Naive thymus-derived CD8-positive, alpha-beta T cell (primary cell): ENCODE measurements at regions not wholly inside any gene's neighbourhood (a gene's known extent, or its start where the extent isn't known, plus 50 kb on each side); places are given as distances from the start of the nearest gene placed in this dataset.

Source experiments
- ATAC-seq, 2 donors: fragments of 150-1000 bp; cut with Tn5 transposase in 1 of 2; sonication (Bioruptor Pico), chemical (Tn5 transposase) in 1 of 2; 1 replicate in 1 of 2; 2 replicates in 1 of 2; pipeline ENCODE4 v1.10.0; 2021; ENCODE audit warnings: mild to moderate bottlenecking in 2 of 2, moderate library complexity in 2 of 2
- POLR2A ChIA-PET: fragments of 350-600 bp; sonication (Branson Sonifier 250); formaldehyde crosslinking; loops from one replicate; lab custom pipeline; 2021; ENCODE audit warnings: antibody characterized with exemption; lab: Charles Lee
- DNase-seq, 10 donors: peaks; one replicate each; pipeline versions ENCODE4 v3.0.0 to v3.0.0-alpha.2; 2020 to 2022
- H3K27ac Mint-ChIP-seq, 10 donors: one replicate each; pipeline ENCODE4 v1.8.0; 2020 to 2022; ENCODE audit warnings: mild to moderate bottlenecking in 10 of 10, mixed read lengths in 10 of 10, moderate library complexity in 4 of 10, inconsistent platforms in 1 of 10
- H3K27me3 Mint-ChIP-seq, 5 donors: one replicate each; pipeline ENCODE4 v1.8.0; 2021 to 2022; ENCODE audit warnings: mixed read lengths in 5 of 5
- H3K36me3 Mint-ChIP-seq, 3 donors: one replicate each; pipeline ENCODE4 v1.8.0; 2020 to 2022; ENCODE audit warnings: mixed read lengths in 3 of 3, mild to moderate bottlenecking in 2 of 3, inconsistent platforms in 1 of 3
- H3K4me1 Mint-ChIP-seq, 4 donors: one replicate each; pipeline ENCODE4 v1.8.0; 2021 to 2022; ENCODE audit warnings: mixed read lengths in 4 of 4
- H3K4me3 Mint-ChIP-seq, 10 donors: one replicate each; pipeline ENCODE4 v1.8.0; 2020 to 2022; ENCODE audit warnings: mild to moderate bottlenecking in 10 of 10, mixed read lengths in 10 of 10, moderate library complexity in 6 of 10, inconsistent platforms in 1 of 10
- H3K9me3 Mint-ChIP-seq, 9 donors: one replicate each; pipeline ENCODE4 v1.8.0; 2020 to 2022; ENCODE audit warnings: mixed read lengths in 9 of 9, mild to moderate bottlenecking in 3 of 9, inconsistent platforms in 1 of 9, moderate library complexity in 1 of 9

- Mint-ChIP-seq H3K36me3 (no peaks in the 10 kb centered on the region), H3K4me3 (no peak overlapping the region), H3K4me1 (no peaks in the 10 kb centered on the region), H3K27me3 (peaks cover 3 to 30% (median 10%) of the 10 kb centered on the region in 5 donors), H3K9me3 (peaks cover 0 to 2% (median 0%) of the 10 kb centered on the region in 9 donors), H3K27ac (no peak overlapping the region)
- ATAC-seq (no peak), DNase-seq (no peak)
- POLR2A ChIA-PET = no interaction called here
These were observed 96.9 kb upstream of the POU3F3 start for GRCh38 chr2:104757056-104757455.

- ATAC-seq (no peak), DNase-seq (no peak)
- H3K4me3 Mint-ChIP-seq = no peak overlapping the region
- no peaks in the 10 kb centered on the region for H3K4me1 Mint-ChIP-seq
- H3K9me3 Mint-ChIP-seq = peaks cover 0 to 2% (median 0%) of the 10 kb centered on the region in 9 donors
- POLR2A ChIA-PET = no interaction called here
- H3K27ac Mint-ChIP-seq = no peak overlapping the region
- H3K36me3 Mint-ChIP-seq = no peaks in the 10 kb centered on the region
- H3K27me3 Mint-ChIP-seq = peaks cover 3 to 33% (median 11%) of the 10 kb centered on the region in 5 donors
These were observed 95.7 kb upstream of the POU3F3 start for GRCh38 chr2:104758199-104758620.

GRCh38 chr2:104762031-104762430 is 91.9 kb upstream of the POU3F3 start:
- ATAC-seq (no peak), DNase-seq (no peak)
- Mint-ChIP-seq H3K4me1 (no peaks in the 10 kb centered on the region), H3K27me3 (peaks cover 3 to 38% (median 15%) of the 10 kb centered on the region in 5 donors), H3K27ac (no peak overlapping the region), H3K36me3 (no peaks in the 10 kb centered on the region), H3K9me3 (peaks cover 0 to 3% (median 0%) of the 10 kb centered on the region in 9 donors), H3K4me3 (no peak overlapping the region)
- POLR2A ChIA-PET = no interaction called here

DNA sequence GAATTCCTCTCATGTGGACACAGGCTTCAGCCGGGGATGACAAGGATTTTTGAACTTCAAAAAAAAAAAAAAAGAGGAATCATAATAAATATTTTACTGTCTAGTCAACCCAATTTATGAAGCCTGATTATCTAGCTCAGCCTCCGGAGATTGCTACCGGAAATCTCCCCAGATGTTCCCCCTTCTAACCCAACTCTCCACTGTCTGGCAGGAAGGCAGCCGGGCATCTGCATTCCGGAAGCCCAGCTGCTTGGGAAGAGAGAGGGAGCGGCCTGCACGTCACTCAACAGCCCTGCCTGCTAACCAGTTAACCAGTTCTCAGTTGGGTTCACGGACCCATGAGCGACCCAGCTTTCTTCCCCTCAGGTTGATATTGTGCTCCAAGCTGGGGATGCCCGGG is 87.2 kb upstream of the POU3F3 start:
- H3K27ac Mint-ChIP-seq = no peak overlapping the region
- H3K4me1 Mint-ChIP-seq = no peaks in the 10 kb centered on the region
- no peak for ATAC-seq
- peaks cover 0 to 19% (median 5%) of the 10 kb centered on the region in 5 donors for H3K27me3 Mint-ChIP-seq
- POLR2A ChIA-PET = no interaction called here
- no peaks in the 10 kb centered on the region for H3K36me3 Mint-ChIP-seq
- no peak for DNase-seq
- H3K9me3 Mint-ChIP-seq = peaks cover 0 to 9% (median 0%) of the 10 kb centered on the region in 9 donors
- no peak overlapping the region for H3K4me3 Mint-ChIP-seq

- peaks cover 0 to 19% (median 6%) of the 10 kb centered on the region in 5 donors for H3K27me3 Mint-ChIP-seq
- no peak overlapping the region for H3K4me3 Mint-ChIP-seq
- H3K36me3 Mint-ChIP-seq = no peaks in the 10 kb centered on the region
- ATAC-seq (no peak), DNase-seq (no peak)
- H3K9me3 Mint-ChIP-seq = peaks cover 0 to 10% (median 0%) of the 10 kb centered on the region in 9 donors
- no peaks in the 10 kb centered on the region for H3K4me1 Mint-ChIP-seq
- no peak overlapping the region for H3K27ac Mint-ChIP-seq
- POLR2A ChIA-PET = no interaction called here
These were observed 85.2 kb upstream of the POU3F3 start for GRCh38 chr2:104768694-104769093.

- no peak for DNase-seq
- no peaks in the 10 kb centered on the region for H3K4me1 Mint-ChIP-seq
- no peak overlapping the region for H3K4me3 Mint-ChIP-seq
- H3K27me3 Mint-ChIP-seq = peaks cover 0 to 17% (median 6%) of the 10 kb centered on the region in 5 donors
- no peak for ATAC-seq
- H3K9me3 Mint-ChIP-seq = peaks cover 0 to 10% (median 0%) of the 10 kb centered on the region in 9 donors
- POLR2A ChIA-PET = no interaction called here
- H3K36me3 Mint-ChIP-seq = no peaks in the 10 kb centered on the region
- no peak overlapping the region for H3K27ac Mint-ChIP-seq
These were observed 84.8 kb upstream of the POU3F3 start for GRCh38 chr2:104769096-104769495.

- H3K27me3 Mint-ChIP-seq = peaks cover 0 to 8% (median 3%) of the 10 kb centered on the region in 5 donors
- H3K27ac Mint-ChIP-seq = no peak overlapping the region
- peaks cover 0 to 14% (median 4%) of the 10 kb centered on the region in 9 donors for H3K9me3 Mint-ChIP-seq
- no peak overlapping the region for H3K4me3 Mint-ChIP-seq
- DNase-seq (no peak), ATAC-seq (no peak)
- no peaks in the 10 kb centered on the region for H3K4me1 Mint-ChIP-seq
- POLR2A ChIA-PET = no interaction called here
- H3K36me3 Mint-ChIP-seq = no peaks in the 10 kb centered on the region
These were observed 80.9 kb upstream of the POU3F3 start for GRCh38 chr2:104772996-104773395.

DNA sequence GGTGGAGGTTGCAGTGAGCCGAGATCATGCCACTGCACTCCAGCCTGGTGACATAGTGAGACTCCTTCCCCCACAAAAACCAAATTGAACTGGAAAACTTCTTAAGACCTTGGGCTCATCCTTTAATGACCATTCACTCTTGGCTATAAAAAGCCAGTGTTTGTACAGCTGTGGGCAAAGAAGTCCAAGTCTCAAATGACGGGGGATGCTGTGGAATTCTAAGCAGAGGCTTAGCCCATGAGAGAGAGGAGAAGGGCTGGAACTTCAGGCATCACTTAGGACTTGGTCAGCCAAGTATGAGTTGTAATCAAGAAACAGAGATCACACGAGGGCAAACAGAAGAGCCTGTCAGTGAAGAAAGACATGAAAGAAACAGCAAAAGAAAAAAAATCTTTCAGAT is 79.3 kb upstream of the POU3F3 start:
- POLR2A ChIA-PET = no interaction called here
- H3K27ac Mint-ChIP-seq = no peak overlapping the region

DNA sequence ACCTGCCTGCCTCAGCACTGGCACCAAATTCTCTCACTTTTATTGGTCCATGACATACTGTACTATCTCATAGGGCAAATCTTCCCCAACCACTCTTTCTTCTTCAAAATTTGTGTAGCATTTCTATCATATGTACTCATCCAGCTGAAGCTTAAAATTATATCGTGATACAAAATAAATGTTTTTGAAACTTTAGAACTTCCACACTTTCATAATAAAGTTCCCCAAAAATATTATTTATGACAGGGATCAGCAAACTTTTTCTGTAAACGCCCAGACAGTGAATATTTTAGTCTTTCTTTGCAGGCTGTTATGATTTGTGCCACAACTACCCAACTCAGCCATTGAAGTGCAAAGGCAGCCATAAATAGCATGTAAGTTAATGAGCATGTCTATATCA is 76.2 kb upstream of the POU3F3 start:
- peaks cover 0 to 4% (median 0%) of the 10 kb centered on the region in 9 donors for H3K9me3 Mint-ChIP-seq
- DNase-seq = no peak
- POLR2A ChIA-PET = no interaction called here
- no peaks in the 10 kb centered on the region for H3K36me3 Mint-ChIP-seq
- no peak for ATAC-seq
- H3K27me3 Mint-ChIP-seq = peaks cover 0 to 8% (median 2%) of the 10 kb centered on the region in 5 donors
- no peak overlapping the region for H3K4me3 Mint-ChIP-seq
- peaks cover 0 to 8% (median 5%) of the 10 kb centered on the region in 4 donors for H3K4me1 Mint-ChIP-seq
- H3K27ac Mint-ChIP-seq = no peak overlapping the region

More for the DNA sequence above, 79.3 kb upstream of the POU3F3 start:
- Mint-ChIP-seq H3K4me3 (no peak overlapping the region), H3K9me3 (peaks cover 0 to 14% (median 4%) of the 10 kb centered on the region in 9 donors), H3K27me3 (peaks cover 0 to 8% (median 3%) of the 10 kb centered on the region in 5 donors), H3K36me3 (no peaks in the 10 kb centered on the region), H3K4me1 (no peaks in the 10 kb centered on the region)
- DNase-seq = no peak
- ATAC-seq = no peak

DNA sequence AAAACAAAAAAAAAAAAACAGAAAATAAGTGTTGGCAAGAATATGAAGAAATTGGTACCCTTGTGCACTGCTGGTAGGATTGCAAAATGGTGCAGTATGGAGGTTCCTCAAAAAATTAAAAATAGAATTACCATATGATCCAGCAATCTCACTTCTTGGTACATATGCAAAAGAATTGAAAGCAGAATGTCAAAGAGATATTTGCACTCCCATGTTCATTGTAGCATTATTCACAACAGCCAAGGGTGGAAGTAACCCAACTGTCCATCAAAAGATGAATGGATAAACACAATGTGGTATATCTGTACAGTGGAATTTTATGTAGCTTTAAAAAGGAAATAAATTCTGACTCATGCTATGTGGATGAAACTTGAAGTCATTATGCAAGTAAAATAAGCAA is 72.8 kb upstream of the POU3F3 start:
- peaks cover 0 to 8% (median 5%) of the 10 kb centered on the region in 4 donors for H3K4me1 Mint-ChIP-seq
- no peaks in the 10 kb centered on the region for H3K36me3 Mint-ChIP-seq

GRCh38 chr2:104784264-104784663 is 69.7 kb upstream of the POU3F3 start:
- no peaks in the 10 kb centered on the region for H3K36me3 Mint-ChIP-seq
- peaks cover 0 to 8% (median 5%) of the 10 kb centered on the region in 4 donors for H3K4me1 Mint-ChIP-seq
- ATAC-seq (no peak), DNase-seq (no peak)
- H3K4me3 Mint-ChIP-seq = no peak overlapping the region
- POLR2A ChIA-PET = no interaction called here
- peaks cover 0 to 7% (median 1%) of the 10 kb centered on the region in 5 donors for H3K27me3 Mint-ChIP-seq
- H3K27ac Mint-ChIP-seq = no peak overlapping the region
- no peaks in the 10 kb centered on the region for H3K9me3 Mint-ChIP-seq

More for the DNA sequence above, 72.8 kb upstream of the POU3F3 start:
- DNase-seq = no peak
- ATAC-seq = no peak
- POLR2A ChIA-PET = no interaction called here
- no peak overlapping the region for H3K27ac Mint-ChIP-seq
- H3K9me3 Mint-ChIP-seq = peaks cover 0 to 4% (median 0%) of the 10 kb centered on the region in 9 donors
- H3K4me3 Mint-ChIP-seq = no peak overlapping the region
- peaks cover 0 to 3% (median 0%) of the 10 kb centered on the region in 5 donors for H3K27me3 Mint-ChIP-seq

GRCh38 chr2:104786204-104786603 is 67.7 kb upstream of the POU3F3 start:
- POLR2A ChIA-PET = no interaction called here
- Mint-ChIP-seq H3K4me1 (no peaks in the 10 kb centered on the region), H3K9me3 (no peaks in the 10 kb centered on the region), H3K27me3 (peaks cover 0 to 10% (median 2%) of the 10 kb centered on the region in 5 donors), H3K27ac (no peak overlapping the region), H3K4me3 (no peak overlapping the region), H3K36me3 (no peaks in the 10 kb centered on the region)
- ATAC-seq = no peak
- DNase-seq = no peak

DNA sequence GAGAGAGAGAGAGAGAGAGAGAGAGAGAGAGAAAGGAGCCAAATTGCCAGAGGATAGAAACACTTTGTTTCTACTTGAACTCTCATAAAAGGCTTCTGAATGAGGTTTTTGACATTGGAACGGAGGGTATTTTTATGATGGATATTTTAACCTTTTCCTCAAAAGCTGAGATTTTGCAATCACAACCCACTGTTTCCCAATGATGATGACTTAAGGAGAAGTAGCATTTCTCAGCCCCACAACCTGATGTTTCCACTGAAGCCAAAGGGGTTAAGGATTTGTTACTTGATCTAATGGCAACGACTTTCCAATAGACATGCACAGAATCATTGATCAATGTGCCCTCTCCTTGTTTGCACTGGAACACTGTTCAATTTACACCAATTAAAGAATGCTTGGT is 67.1 kb upstream of the POU3F3 start:
- Mint-ChIP-seq H3K4me3 (no peak overlapping the region), H3K27me3 (peaks cover 0 to 13% (median 2%) of the 10 kb centered on the region in 5 donors), H3K36me3 (no peaks in the 10 kb centered on the region), H3K4me1 (no peaks in the 10 kb centered on the region), H3K9me3 (peaks cover 0 to 1% (median 0%) of the 10 kb centered on the region in 9 donors), H3K27ac (no peak overlapping the region)
- POLR2A ChIA-PET = no interaction called here
- DNase-seq = no peak
- no peak for ATAC-seq
